GM18507 (cell line): ENCODE measurements at regions not wholly inside any gene's neighbourhood (a gene's known extent, or its start where the extent isn't known, plus 50 kb on each side); places are given as distances from the start of the nearest gene placed in this dataset.

Experiments used
- DNase-seq: peaks from one replicate; pipeline ENCODE4 v3.0.0; 2011; ENCODE audit warnings: low read depth; ENCODE audit not compliant: insufficient read length; ENCODE audit errors: extremely low spot score
- FAIRE-seq: peaks from 2 replicates; lab custom pipeline; 2011; peaks lifted over from hg19 to GRCh38; lab: Jason Lieb, UNC

DNA sequence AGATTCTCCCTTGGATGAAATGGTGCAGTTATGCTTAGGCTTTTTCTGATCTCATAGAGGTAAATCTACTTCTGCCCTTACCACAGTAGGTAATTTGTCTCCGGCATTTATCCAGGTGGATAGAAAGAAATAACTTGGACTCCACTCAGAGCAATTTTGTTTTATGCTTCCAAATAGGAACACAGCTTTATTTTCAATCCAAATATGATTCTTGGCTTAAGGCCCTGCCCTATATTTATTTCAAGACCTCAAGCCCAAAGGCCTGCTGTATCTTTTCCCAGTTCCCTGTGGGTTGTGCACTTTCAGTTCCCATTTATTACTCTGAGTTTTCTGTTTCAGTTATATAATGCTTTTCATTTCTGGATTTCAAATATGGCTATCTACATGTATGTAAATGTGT, 274.2 kb upstream of the SMC2 start:
- no peak for DNase-seq
- no peak for FAIRE-seq

DNA sequence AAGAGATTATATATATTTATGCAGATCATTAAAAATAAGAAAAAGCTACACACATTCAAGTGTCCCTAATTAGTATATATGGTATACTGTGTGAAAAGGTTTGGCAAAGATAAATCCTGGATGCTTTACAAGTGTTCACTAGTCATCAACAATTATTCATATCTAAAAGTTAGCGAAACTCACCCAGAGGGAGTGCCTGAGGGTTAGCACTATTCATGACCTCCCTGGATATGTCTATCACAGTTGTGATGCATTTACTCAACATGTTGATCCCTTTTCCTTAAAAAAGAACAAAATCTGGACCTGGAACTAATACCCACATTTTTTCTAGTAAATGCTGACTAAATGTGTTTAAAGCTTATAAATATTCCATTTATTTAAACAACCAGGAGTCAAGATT, 273.0 kb upstream of the SMC2 start:
- FAIRE-seq: no peak

DNA sequence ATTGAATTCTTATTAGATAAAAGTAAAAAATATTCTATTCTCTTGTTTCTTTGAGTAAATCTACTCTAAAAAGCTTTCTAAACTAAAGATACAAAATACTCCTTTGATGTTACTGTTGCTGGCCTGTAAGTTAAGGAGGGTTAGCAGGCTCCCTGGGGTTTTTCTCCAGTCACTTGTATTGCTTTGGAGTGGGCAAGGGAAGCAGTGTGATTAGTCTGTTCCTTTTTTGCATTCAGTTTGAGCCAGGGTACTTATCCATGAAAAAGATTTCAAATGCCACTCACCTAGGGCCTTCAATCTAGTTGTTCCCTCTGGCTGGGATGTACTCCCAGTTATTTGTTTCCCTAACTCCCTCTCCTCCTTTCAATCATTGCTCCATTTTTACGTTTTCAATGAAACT, 256.2 kb upstream of the SMC2 start:
- FAIRE-seq: no peak
- DNase-seq: no peak

More for the DNA sequence above, 273.0 kb upstream of the SMC2 start:
- DNase-seq: no peak

DNA sequence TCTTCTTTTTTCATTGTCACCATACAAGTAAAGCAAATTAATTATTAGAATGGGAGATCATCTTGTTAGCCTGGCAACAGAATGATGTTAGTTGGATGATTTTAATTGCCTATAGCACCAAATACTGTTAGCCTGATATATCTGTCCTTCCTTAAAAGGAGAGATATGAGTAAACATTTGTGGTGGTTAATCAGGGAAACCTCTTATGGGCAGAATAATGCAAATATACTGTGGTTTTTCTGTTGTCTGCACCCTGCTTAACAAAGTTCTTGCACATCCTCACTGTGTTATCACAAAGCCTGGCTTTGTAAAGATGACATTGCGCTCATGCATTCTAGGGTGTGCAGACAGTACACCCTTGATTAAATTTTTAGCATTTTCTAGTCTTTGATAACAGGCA, 254.9 kb upstream of the SMC2 start:
- FAIRE-seq (no peak), DNase-seq (no peak)

DNA sequence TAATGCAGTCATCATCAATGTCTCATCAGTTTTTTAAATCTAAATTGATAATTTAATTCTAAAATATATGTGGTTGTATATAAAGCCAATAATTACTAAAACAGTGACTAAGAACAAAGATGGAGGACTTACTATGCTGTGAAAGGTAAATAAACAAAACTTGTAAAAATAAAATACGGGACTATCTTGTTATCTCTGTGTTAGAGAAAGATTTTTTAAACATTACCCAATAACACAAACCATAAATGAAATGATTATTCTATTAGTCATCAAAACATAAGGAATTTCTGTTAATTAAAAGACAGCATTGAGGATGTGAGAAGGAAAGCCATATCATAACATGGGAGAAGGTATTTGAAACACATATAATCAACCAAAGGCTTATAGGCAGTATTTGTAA, 226.2 kb upstream of the SMC2 start:
- FAIRE-seq: no peak
- no peak for DNase-seq

DNA sequence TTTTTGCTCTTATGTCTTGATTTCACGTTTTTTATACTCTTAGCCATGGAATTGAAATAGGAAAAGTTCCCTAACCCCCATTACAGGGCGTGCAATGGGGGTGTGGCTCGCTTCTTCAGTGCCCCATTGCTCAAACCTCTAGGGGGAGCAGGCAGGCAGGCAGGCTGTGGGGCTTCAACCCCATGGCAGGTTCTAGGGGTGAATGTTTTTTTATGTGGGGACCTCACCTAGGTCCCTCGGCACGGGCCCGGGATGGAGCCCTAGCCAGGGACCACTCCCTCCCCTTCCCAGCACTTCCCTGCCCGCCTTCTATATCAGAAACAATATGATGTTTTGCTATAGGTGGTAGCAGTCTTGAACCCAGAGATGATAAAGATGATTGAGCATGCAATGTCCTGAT, 221.3 kb upstream of the SMC2 start:
- DNase-seq: no peak
- FAIRE-seq: no peak

DNA sequence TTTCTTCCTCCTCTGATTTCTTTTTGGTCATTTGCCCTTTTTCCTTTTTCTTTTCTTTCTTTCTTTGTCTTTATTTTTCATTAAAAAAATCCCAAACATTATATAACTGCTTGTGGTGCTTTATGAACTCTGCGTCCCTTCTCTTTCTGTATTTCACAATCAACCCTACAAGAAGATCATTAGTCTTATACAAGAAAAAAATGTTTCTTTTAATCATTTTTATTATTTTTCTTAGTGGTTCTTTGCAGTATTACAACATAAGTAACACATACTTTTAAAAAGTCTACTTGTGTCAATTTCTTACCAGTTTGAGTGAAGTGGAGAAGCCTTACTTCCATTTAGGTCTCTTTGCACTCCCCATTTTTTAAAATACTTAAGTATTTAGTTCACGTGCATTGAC, 212.7 kb upstream of the SMC2 start:
- no peak for DNase-seq
- FAIRE-seq: no peak

DNA sequence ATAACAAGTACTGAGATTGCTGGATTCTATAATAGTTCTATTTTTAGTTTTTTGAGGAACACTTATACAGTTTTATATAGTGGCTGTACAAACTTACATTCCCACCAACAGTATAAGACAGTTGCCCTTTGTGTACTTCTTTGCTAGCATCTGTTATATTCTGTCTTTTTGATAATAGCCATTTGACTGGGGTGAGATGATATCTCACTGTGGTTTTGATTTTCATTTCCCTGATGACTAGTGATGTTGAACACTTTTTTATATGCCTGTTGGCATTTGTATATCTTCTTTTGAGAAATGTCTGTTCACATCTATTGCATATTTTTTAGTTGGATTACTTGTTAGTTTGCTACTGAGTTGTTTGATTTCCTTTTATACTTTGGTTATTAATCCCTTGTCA, 204.1 kb upstream of the SMC2 start:
- FAIRE-seq (no peak), DNase-seq (no peak)

DNA sequence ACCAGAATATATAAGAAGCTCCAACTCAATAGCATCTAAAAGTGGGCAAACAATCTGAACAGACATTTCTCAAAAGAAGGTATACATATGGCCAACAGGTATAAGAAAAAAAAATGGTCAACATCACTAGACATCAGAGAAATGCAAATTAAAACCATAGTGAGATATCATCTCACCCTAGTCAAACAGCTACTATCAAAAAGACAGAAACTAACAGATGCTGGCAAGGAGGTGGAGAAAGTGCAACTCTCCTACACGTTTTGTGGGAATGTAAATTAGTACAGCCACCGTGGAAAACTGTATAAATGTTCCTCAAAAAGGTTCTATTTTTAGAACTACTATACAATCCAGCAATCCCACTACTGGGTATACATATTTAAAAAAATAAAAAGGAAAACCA, 199.9 kb upstream of the SMC2 start:
- FAIRE-seq (no peak), DNase-seq (no peak)

DNA sequence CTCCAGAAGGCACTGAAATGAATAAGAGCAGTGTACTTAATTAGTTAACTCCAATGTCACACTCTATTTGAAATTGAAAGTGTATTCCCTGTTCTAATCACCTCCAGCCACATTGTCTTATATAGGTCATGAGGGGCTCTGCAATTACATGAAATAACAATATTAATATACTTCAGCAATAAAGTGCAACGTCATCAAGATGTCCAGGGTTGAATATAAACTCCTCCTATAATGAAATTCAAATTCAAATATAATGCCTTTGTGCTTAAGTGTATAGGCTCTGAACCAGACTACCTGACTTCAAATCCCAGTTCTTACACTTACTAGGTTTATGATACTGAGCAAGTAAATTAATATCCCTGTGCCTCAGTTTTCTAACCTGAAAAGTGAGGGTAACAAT, 195.6 kb upstream of the SMC2 start:
- FAIRE-seq (no peak), DNase-seq (no peak)

DNA sequence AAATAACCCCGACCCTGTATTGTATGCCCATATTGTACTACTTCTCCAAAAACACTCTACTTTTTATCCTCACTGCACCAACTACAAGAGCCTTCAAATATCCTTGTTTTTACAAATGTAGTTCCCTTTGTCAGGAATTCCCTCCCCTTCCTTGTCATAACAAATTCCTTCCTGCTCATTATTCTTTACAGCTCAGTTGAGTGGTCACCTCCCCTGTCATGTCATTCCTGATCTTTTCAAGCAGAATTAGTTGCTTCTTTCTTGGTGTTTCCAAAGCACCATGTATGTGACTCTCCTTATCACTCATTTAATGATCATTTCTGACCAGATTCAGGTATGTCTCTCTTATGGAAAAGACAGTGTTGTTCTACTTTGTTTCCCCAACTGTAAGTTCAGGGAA, 194.2 kb upstream of the SMC2 start:
- FAIRE-seq (no peak), DNase-seq (no peak)

DNA sequence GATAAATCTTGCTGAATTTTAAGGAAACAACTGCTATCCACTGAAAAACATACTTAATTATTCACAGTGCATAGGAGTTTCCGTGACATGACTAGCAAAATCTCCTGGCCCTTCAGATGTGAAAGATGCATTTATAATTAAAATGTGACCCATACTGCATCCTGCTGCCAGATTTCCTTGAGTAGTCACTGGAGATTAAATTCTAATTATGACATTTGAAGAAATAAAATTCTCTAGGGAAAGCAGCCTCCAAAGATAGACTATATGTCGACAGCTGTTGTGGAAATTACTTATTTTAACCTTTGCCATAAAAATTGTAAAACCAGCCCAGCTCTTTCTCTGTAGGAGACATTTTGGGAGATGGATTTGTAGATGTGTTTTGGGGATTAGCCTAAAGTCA, 193.6 kb upstream of the SMC2 start:
- DNase-seq (no peak), FAIRE-seq (no peak)

DNA sequence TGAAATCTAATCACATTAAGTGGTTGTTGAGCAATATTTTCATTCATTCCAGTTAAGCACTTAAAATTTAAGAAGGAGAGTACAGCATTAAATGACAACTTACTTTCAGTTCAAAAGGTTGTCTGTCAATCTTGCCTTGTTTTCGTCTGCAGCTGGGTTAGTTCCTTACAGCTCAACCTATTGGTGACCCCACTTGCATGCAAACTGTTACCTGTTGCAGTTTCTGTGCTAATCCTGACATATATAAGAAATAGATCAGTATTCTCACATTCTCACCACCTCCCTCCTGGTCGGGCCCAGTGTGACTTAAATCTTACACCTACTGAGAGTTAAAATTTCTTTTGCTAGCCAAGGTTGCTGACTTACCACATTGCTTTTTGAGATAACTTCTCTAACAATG, 191.8 kb upstream of the SMC2 start:
- DNase-seq (no peak), FAIRE-seq (no peak)

DNA sequence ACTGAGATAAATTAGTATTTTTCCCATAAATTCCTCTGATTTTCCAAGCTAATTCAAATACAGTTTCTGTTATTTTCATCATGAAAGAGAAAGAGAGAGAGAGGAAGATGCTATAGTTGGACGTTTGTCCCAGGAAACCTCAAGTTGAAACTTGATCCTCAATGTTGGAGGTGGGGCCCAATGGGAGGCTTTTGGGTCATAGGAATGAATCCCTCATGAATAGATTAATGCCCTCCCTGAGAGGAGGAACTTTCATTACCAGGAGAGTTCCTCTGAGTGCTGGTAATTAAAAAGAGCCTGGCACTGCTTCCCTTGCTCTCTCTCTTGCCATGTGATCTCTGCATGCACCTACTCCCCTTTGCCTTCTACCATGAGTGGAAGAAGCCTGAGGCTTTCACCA, 189.9 kb upstream of the SMC2 start:
- no peak for DNase-seq

DNA sequence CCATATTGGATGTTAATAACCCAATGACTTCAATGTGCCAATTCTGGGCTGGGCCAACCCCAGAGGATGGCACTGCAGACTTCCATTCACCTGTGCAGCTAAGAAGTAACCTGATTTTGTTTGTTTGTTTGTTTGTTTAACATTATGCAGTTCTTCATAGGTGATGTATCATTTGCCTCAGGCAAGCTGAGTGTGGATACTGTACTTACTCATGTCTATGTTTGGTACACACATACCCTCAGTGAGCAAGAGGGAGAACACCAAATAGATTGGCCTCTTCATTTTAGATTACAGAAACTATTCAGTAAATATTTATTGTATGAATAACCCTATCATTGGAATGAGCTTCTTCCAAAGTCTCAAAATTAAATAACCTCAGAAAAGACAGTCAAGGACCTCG, 180.2 kb upstream of the SMC2 start:
- no peak for DNase-seq
- FAIRE-seq: no peak

More for the DNA sequence above, 189.9 kb upstream of the SMC2 start:
- FAIRE-seq: no peak

DNA sequence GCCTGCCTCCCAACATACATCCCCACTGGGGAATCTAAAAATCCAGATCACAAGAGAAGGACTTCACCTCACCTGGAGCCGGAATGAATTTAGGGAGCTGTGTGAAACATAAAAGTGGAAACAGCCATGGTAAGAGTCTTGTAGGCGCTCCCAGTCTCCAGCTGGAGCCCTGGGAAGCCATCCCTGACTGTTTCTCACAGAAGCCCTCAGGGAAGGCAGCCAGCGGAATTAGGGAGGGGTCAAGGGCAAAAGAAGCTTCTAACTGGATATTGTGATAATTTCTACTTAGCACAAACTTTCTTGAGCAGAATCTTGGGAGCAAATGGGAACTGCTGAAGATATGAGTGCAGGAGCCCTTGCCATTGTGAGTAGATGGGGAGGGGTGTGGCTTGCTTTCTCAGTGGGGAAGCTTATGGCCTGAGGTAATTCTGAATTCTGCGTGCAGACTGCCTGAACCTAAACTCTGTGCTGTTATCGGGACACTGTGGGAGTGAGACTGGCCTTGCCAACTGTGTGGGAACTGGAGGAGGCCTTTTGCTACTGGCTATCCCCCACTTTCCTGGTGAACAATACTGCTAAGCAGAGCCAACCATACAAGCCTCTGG, 174.4 kb upstream of the SMC2 start:
- no peak for FAIRE-seq
- no peak for DNase-seq

DNA sequence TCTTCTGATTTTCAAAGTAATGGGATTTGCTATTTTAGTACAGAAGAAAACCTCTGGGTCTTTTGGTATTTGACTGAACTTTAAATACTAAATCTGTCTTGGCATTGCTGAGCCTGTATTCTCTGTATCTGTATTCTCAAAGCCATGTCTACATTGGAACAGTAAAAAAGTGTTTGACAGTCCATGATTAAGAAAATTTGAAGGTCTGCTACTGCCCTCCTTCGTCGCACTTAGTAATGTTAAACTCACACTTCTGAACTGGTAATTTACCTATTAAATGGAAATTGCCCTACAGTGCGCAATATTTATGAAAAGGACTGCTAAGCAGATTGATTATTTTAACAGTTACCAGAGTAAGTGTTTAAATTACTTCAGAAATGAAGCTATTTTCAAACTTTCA, 165.7 kb upstream of the SMC2 start:
- FAIRE-seq (no peak), DNase-seq (no peak)

DNA sequence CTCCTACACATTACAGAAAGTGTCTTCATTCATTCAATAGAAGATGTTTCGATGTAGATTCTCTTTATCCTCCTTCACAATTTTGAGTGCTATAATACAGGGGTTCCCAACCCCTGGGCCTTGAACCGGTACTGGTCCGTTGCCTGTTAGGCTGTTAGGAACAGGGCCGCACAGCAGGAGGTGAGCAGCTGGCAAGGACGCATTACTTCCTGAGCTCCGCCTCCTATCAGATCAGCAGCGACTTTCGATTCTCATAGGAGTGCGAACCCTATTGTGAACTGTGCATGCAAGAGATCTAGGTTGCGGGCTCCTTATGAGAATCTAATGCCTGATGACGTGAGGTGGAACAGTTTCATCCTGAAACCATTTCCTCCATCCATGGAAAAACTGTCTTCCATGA, 153.0 kb upstream of the SMC2 start:
- no peak for DNase-seq
- no peak for FAIRE-seq

DNA sequence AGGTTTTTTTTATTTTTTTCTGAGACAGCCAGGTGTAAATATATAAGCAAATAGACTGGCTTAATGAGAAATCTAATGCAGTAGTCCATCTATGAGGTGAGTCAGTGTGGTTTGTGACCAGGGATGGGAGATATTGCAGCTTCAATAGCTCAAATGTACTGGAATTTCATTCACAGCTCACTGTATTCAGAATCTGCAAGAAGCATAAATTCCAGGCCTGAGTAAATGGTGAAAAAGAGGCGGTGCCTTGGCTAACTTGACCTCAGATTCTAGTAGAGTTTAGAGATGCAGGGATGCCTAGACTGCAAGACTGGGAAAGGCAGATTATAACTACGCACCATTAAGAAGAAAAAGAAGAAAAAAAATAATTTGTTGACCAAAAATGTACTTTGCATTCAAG, 151.9 kb upstream of the SMC2 start:
- FAIRE-seq (no peak), DNase-seq (no peak)

DNA sequence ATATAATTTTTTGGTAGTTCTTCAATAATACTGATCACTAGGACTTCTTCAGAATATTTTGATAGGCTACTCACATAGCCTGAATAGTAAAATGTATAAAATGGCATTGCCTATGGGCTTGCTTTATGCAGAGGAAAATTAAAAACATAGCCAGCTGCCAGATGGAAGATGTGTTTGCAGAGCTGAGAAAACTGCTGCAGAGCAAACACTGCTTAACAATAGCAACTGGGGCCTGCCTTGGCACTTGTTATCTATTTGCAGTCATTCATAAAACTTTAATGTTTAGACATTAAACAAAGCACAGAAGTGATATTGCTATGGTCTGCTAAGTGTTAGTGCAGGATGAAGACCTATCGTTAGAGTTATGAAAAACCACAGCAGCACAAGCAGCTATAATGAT, 151.5 kb upstream of the SMC2 start:
- DNase-seq (no peak), FAIRE-seq (no peak)

DNA sequence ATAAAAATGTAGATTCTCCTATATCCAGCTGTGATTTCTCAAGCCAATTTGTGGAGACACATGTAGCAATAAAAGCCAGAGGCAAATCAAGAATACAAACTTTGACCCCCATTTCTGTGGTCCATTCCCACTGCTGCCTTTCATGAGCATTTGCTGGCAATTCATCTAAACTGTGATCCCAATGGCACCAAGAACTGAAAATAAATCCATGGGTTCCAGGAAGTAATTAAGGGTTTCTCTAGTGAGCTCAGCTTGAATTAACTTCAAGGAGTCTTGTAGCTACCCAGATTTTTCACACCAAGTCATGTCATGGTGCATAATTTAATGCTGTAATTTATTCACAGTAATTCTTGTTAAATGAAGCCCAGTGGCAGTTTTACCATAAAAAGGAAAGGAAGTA, 145.0 kb upstream of the SMC2 start:
- DNase-seq (no peak), FAIRE-seq (no peak)

DNA sequence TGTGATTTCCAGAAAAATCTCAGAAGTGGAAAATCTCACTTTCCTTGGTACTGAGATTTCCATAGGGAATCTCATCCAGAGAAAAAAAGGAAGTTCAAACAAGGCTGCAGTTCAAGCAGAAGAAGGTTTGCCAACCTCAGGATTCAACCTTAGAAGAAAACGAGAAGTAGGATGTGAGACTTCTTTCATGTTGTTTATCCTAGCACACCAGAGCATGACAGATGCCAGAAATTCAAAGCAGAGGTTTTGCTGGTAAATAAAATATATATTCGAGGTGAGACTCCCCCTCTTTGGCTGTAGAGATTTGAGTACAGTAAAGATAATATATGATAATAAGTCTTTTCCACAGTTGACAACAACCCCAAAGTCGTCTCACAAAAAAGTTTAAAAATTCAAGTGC, 116.9 kb upstream of the SMC2 start:
- DNase-seq (no peak), FAIRE-seq (no peak)
